H1 (cell line): ENCODE measurements at regions not wholly inside any gene's neighbourhood (a gene's known extent, or its start where the extent isn't known, plus 50 kb on each side); places are given as distances from the start of the nearest gene placed in this dataset.

Source experiments
- CTCF ChIA-PET: fragments of 300-600 bp; sonication (Branson Sonifier 250); formaldehyde crosslinking; loops from one replicate; lab custom pipeline; 2021; ENCODE audit not compliant: partially characterized antibody; lab: Charles Lee
- POLR2A ChIA-PET: fragments of 300-600 bp; sonication (Branson Sonifier 250); formaldehyde crosslinking; loops from one replicate; lab custom pipeline; 2021; ENCODE audit warnings: inconsistent platforms; ENCODE audit not compliant: partially characterized antibody; lab: Charles Lee
- DNase-seq, 2 experiments: peaks; one replicate each; pipeline versions ENCODE4 v3.0.0 to v3.0.0-alpha.2; 2010 to 2022; ENCODE audit warnings: low spot score in 2 of 2, low read depth in 1 of 2, mixed read lengths in 1 of 2
- FAIRE-seq: peaks from 2 replicates; lab custom pipeline; 2011; peaks lifted over from hg19 to GRCh38; lab: Jason Lieb, UNC
- H2AFZ ChIP-seq: 2 replicates; pipeline ENCODE4 v1.8.1; 2012; ENCODE audit warnings: low read length, inconsistent platforms
- H2AK5ac ChIP-seq: 2 replicates; pipeline ENCODE4 v1.6.1; 2013; ENCODE audit warnings: low read depth, low read length
- H2BK120ac ChIP-seq: replicated peaks from 2 replicates; pipeline ENCODE3; 2013; ENCODE audit warnings: low read depth, low read length, inconsistent platforms
- H2BK12ac ChIP-seq: 2 replicates; pipeline ENCODE4 v1.6.1; 2013; ENCODE audit warnings: low read depth, low read length
- H2BK15ac ChIP-seq: 2 replicates; pipeline ENCODE4 v1.6.1; 2013; ENCODE audit warnings: low read length
- H2BK20ac ChIP-seq: 2 replicates; pipeline ENCODE4 v1.6.1; 2013; ENCODE audit warnings: low read length
- H2BK5ac ChIP-seq: 2 replicates; pipeline ENCODE4 v1.6.1; 2013; ENCODE audit warnings: low read depth, low read length
- H3K14ac ChIP-seq: 2 replicates; pipeline ENCODE4 v1.6.1; 2013; ENCODE audit warnings: inconsistent platforms; ENCODE audit not compliant: insufficient read length
- H3K18ac ChIP-seq: 2 replicates; pipeline ENCODE4 v1.6.1; 2013; ENCODE audit warnings: low read length; ENCODE audit errors: extremely low read depth
- H3K23ac ChIP-seq: 2 replicates; pipeline ENCODE4 v1.6.1; 2013; ENCODE audit warnings: inconsistent platforms; ENCODE audit not compliant: insufficient read length
- H3K23me2 ChIP-seq: 2 replicates; pipeline ENCODE4 v1.6.1; 2013; ENCODE audit warnings: low read depth, low read length
- H3K27ac ChIP-seq: 2 replicates; pipeline ENCODE4 v1.6.1; 2011; ENCODE audit warnings: low read depth, low read length, inconsistent platforms
- H3K27me3 ChIP-seq, 4 experiments: replicated peaks in 1 of 4; 1 replicate in 1 of 4; 2 replicates in 3 of 4; pipeline versions ENCODE4 v1.6.1 to v1.8.1; 2011 to 2013; ENCODE audit warnings: low read length in 3 of 4, mild to moderate bottlenecking in 3 of 4, inconsistent platforms in 2 of 4, mixed read lengths in 2 of 4, moderate library complexity in 1 of 4; ENCODE audit not compliant: control insufficient read depth in 3 of 4, insufficient read depth in 3 of 4; ENCODE audit errors: extremely low read depth in 1 of 4
- H3K36me3 ChIP-seq, 4 experiments: 2 replicates each; pipeline versions ENCODE4 v1.6.1 to v1.8.1; 2011 to 2013; ENCODE audit warnings: mild to moderate bottlenecking in 4 of 4, low read length in 3 of 4, moderate library complexity in 2 of 4, control low read depth in 1 of 4, inconsistent platforms in 1 of 4; ENCODE audit not compliant: insufficient read depth in 4 of 4, control insufficient read depth in 2 of 4
- H3K4ac ChIP-seq: replicated peaks from 2 replicates; pipeline ENCODE3; 2013; ENCODE audit warnings: low read length, low read depth, mixed read lengths, inconsistent platforms; ENCODE audit not compliant: insufficient read length
- H3K4me1 ChIP-seq, 4 experiments: replicated peaks in 1 of 4; 1 replicate in 1 of 4; 2 replicates in 3 of 4; pipeline versions ENCODE4 v1.6.1 to v1.8.1; 2011 to 2013; ENCODE audit warnings: low read length in 3 of 4, inconsistent platforms in 2 of 4, mixed read lengths in 1 of 4; ENCODE audit not compliant: insufficient read depth in 4 of 4, control insufficient read depth in 3 of 4
- H3K4me2 ChIP-seq, 2 experiments: 2 replicates each; pipeline versions ENCODE4 v1.6.1 to v1.8.1; 2011 to 2013; ENCODE audit warnings: low read depth in 2 of 2, low read length in 2 of 2, control low read depth in 1 of 2, inconsistent platforms in 1 of 2, mild to moderate bottlenecking in 1 of 2; ENCODE audit not compliant: insufficient read depth in 1 of 2
- H3K4me3 ChIP-seq, 4 experiments: fragments of 200-600, 300-600 bp in 1 of 4; sonication (generic), shearing (Covaris generic), sonication (Bioruptor Twin) in 1 of 4; 2 replicates each; pipeline versions ENCODE4 v1.5.1 to v1.8.1; 2011 to 2016; ENCODE audit warnings: low read length in 4 of 4, low read depth in 3 of 4, control low read depth in 2 of 4, inconsistent platforms in 2 of 4, mild to moderate bottlenecking in 2 of 4, mixed read lengths in 1 of 4, moderate library complexity in 1 of 4; ENCODE audit not compliant: insufficient read depth in 2 of 4; ENCODE audit errors: extremely low read depth in 1 of 4
- H3K56ac ChIP-seq: replicated peaks from 2 replicates; pipeline ENCODE3; 2013; ENCODE audit warnings: low read depth, mild to moderate bottlenecking, mixed read lengths, low read length, inconsistent platforms; ENCODE audit not compliant: insufficient read length
- H3K79me1 ChIP-seq: 2 replicates; pipeline ENCODE4 v1.6.1; 2013; ENCODE audit warnings: low read depth, low read length, control low read depth
- H3K79me2 ChIP-seq, 2 experiments: 2 replicates each; pipeline versions ENCODE4 v1.6.1 to v1.8.1; 2012 to 2013; ENCODE audit warnings: low read length in 2 of 2, mild to moderate bottlenecking in 2 of 2, inconsistent platforms in 1 of 2; ENCODE audit not compliant: insufficient read depth in 2 of 2, control insufficient read depth in 1 of 2
- H3K9ac ChIP-seq, 4 experiments: replicated peaks in 1 of 4; 1 replicate in 1 of 4; 2 replicates in 3 of 4; pipeline versions ENCODE4 v1.6.1 to v1.8.1; 2011 to 2013; ENCODE audit warnings: low read depth in 3 of 4, low read length in 3 of 4, control low read depth in 2 of 4, mild to moderate bottlenecking in 2 of 4, moderate library complexity in 2 of 4, inconsistent platforms in 1 of 4; ENCODE audit errors: extremely low read depth in 1 of 4
- H3K9me3 ChIP-seq, 2 experiments: 2 replicates each; pipeline versions ENCODE4 v1.6.1 to v1.8.1; 2012 to 2013; ENCODE audit warnings: mild to moderate bottlenecking in 2 of 2, moderate library complexity in 2 of 2, control low read depth in 1 of 2, inconsistent platforms in 1 of 2, low read depth in 1 of 2, low read length in 1 of 2, mixed read lengths in 1 of 2; ENCODE audit not compliant: insufficient read depth in 2 of 2
- H4K20me1 ChIP-seq, 2 experiments: replicated peaks in 1 of 2; 2 replicates each; pipeline versions ENCODE3 to v1.8.1; 2011 to 2013; ENCODE audit warnings: inconsistent platforms in 2 of 2, low read length in 2 of 2, mild to moderate bottlenecking in 1 of 2; ENCODE audit not compliant: insufficient read depth in 2 of 2, control insufficient read depth in 1 of 2
- H4K5ac ChIP-seq: 2 replicates; pipeline ENCODE4 v1.6.1; 2013; ENCODE audit warnings: low read length, low read depth, mixed read lengths, inconsistent platforms; ENCODE audit not compliant: insufficient read length
- H4K8ac ChIP-seq: 2 replicates; pipeline ENCODE4 v1.8.0; 2013; ENCODE audit warnings: mild to moderate bottlenecking, moderate library complexity, low read length, inconsistent platforms; ENCODE audit not compliant: insufficient read depth; ENCODE audit errors: extremely low read depth
- H4K91ac ChIP-seq: replicated peaks from 2 replicates; pipeline ENCODE3; 2013; ENCODE audit warnings: low read length, mixed read lengths, inconsistent platforms; ENCODE audit not compliant: insufficient read length
- CBX5 ChIP-seq: fragments of 300-800, 300-1000 bp; sonication (generic); IDR thresholded peaks from 2 replicates; pipeline ENCODE4 v1.7.1; 2016; ENCODE audit warnings: antibody characterized with exemption, low read length, low read depth
- CBX8 ChIP-seq: fragments of 300-800, 300-1000 bp; sonication (generic); IDR thresholded peaks from 2 replicates; pipeline ENCODE4 v1.7.1; 2016; ENCODE audit warnings: low read depth, low read length, borderline replicate concordance
- CTBP2 ChIP-seq: IDR thresholded peaks from 2 replicates; pipeline ENCODE4 v1.7.0; 2011; ENCODE audit warnings: borderline replicate concordance, mild to moderate bottlenecking, moderate library complexity, mixed read lengths, low read length; ENCODE audit not compliant: insufficient read depth, insufficient read length
- MAX ChIP-seq: IDR thresholded peaks from 2 replicates; pipeline ENCODE4 v1.6.1; 2012; ENCODE audit warnings: inconsistent platforms
- NANOG ChIP-seq: IDR thresholded peaks from 2 replicates; pipeline ENCODE4 v1.6.1; 2011; ENCODE audit warnings: low read length, low read depth, mild to moderate bottlenecking, inconsistent platforms; ENCODE audit not compliant: insufficient read depth, poor library complexity, severe bottlenecking
- RNF2 ChIP-seq: fragments of 200-900, 300-1000 bp; sonication (generic); IDR thresholded peaks from 2 replicates; pipeline ENCODE4 v1.7.1; 2016; ENCODE audit warnings: borderline replicate concordance, low read depth, mild to moderate bottlenecking, antibody characterized with exemption, low read length; ENCODE audit not compliant: poor library complexity, severe bottlenecking; ENCODE audit errors: missing control alignments
- SRF ChIP-seq: IDR thresholded peaks from 2 replicates; pipeline ENCODE4 v1.6.1; 2011; ENCODE audit warnings: mild to moderate bottlenecking, low read depth, low read length, moderate library complexity
- TAF7 ChIP-seq: optimal IDR thresholded peaks from 2 replicates; pipeline ENCODE3; 2011; ENCODE audit warnings: low read depth, mild to moderate bottlenecking, inconsistent platforms, low read length, moderate library complexity, borderline replicate concordance
- TBP ChIP-seq: IDR thresholded peaks from 2 replicates; pipeline ENCODE4 v1.6.1; 2011; ENCODE audit warnings: low read depth, low read length, improper control_type of control experiment
- ZNF274 ChIP-seq: IDR thresholded peaks from 2 replicates; pipeline ENCODE4 v1.7.0; 2012; ENCODE audit warnings: low read length, borderline replicate concordance; ENCODE audit errors: extremely low read depth
- WGBS, 2 experiments: shearing (Covaris generic) in 1 of 2; methylation state at CpG; one replicate each; pipeline versions ENCODE4 v1.1.6 to v1.1.7; 2013 to 2015; ENCODE audit warnings: low lambda C conversion rate in 2 of 2, mixed read lengths in 2 of 2, inconsistent platforms in 1 of 2, low coverage in 1 of 2, missing lambda C conversion rate in 1 of 2; ENCODE audit not compliant: insufficient replicate concordance in 2 of 2, insufficient coverage in 1 of 2, insufficient read length in 1 of 2; ENCODE audit errors: extremely low coverage in 1 of 2, missing lambda C conversion rate in 1 of 2; 5-methylcytosine and 5-hydroxymethylcytosine counted together
- TF ChIP-seq, protein P1 (sequence below), 3 experiments: IDR thresholded peaks; 1 replicate in 2 of 3; 2 replicates in 1 of 3; pipeline versions ENCODE4 v1.5.1 to v1.6.1; 2011; ENCODE audit warnings: low read length in 3 of 3, mild to moderate bottlenecking in 3 of 3, inconsistent platforms in 2 of 3, low read depth in 1 of 3, moderate library complexity in 1 of 3; ENCODE audit not compliant: insufficient read depth in 1 of 3; ENCODE audit errors: control extremely low read depth in 1 of 3

GRCh38 chr1:58123051-58123450 is 423.5 kb downstream of the OMA1 start:
- no peak overlapping the region for H3K27ac ChIP-seq
- no peak overlapping the region for H3K23ac ChIP-seq
- H3K23me2 ChIP-seq = no peaks in the 10 kb centered on the region
- no peak overlapping the region for H2BK5ac ChIP-seq
- H3K14ac ChIP-seq = no peak overlapping the region
- H2BK120ac ChIP-seq = no peak overlapping the region
- POLR2A ChIA-PET = interaction anchor here (0.6 to 0.7 kb wide), 2 partner anchors 54 to 116 kb away, joined by 3 to 4 read pairs; no protein-coding TSS in a partner anchor
- no peaks in the 10 kb centered on the region for H3K79me2 ChIP-seq
- H3K56ac ChIP-seq = no peak overlapping the region
- H2BK12ac ChIP-seq = no peak overlapping the region
- no peak overlapping the region for H2BK15ac ChIP-seq
- DNase-seq = no peak
- no peak overlapping the region for H4K5ac ChIP-seq
- H4K8ac ChIP-seq = no peak overlapping the region
- no peak for FAIRE-seq
- no peak overlapping the region for H3K4me3 ChIP-seq
- H3K27me3 ChIP-seq = no peaks in the 10 kb centered on the region
- no peak overlapping the region for H3K18ac ChIP-seq
- H4K20me1 ChIP-seq = no peaks in the 10 kb centered on the region
- no peaks in the 10 kb centered on the region for H3K36me3 ChIP-seq
- no peaks in the 10 kb centered on the region for H3K4me1 ChIP-seq
- 85% methylated on average over 2 of the region's 2 CpGs; no CpG with 5 or more reads in 1 of the 2 experiments for WGBS, 2 experiments
- no peak overlapping the region for H2AK5ac ChIP-seq
- H3K4me2 ChIP-seq = no peak overlapping the region
- no peaks in the 10 kb centered on the region for H3K79me1 ChIP-seq
- no peak overlapping the region for H2AFZ ChIP-seq
- no peaks in the 10 kb centered on the region for H3K9me3 ChIP-seq
- no peak overlapping the region for H3K4ac ChIP-seq
- H3K9ac ChIP-seq = no peak overlapping the region
- CTCF ChIA-PET = interaction anchor here (0.6 to 1.3 kb wide), 5 partner anchors 12 to 930 kb away, joined by 3 to 8 read pairs (median 3); no protein-coding TSS in a partner anchor
- H4K91ac ChIP-seq = no peak overlapping the region
- no peak overlapping the region for H2BK20ac ChIP-seq
- TF ChIP-seq CBX5 (no peak), TBP (no peak), MAX (no peak), SRF (no peak), RNF2 (no peak), CTBP2 (no peak), NANOG (no peak), TAF7 (no peak), CBX8 (no peak), ZNF274 (no peak)
- TF ChIP-seq, protein P1, sequence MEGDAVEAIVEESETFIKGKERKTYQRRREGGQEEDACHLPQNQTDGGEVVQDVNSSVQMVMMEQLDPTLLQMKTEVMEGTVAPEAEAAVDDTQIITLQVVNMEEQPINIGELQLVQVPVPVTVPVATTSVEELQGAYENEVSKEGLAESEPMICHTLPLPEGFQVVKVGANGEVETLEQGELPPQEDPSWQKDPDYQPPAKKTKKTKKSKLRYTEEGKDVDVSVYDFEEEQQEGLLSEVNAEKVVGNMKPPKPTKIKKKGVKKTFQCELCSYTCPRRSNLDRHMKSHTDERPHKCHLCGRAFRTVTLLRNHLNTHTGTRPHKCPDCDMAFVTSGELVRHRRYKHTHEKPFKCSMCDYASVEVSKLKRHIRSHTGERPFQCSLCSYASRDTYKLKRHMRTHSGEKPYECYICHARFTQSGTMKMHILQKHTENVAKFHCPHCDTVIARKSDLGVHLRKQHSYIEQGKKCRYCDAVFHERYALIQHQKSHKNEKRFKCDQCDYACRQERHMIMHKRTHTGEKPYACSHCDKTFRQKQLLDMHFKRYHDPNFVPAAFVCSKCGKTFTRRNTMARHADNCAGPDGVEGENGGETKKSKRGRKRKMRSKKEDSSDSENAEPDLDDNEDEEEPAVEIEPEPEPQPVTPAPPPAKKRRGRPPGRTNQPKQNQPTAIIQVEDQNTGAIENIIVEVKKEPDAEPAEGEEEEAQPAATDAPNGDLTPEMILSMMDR (IDR thresholded peaks at IDR 0.05; ENCODE audit: control extremely low read depth in 1 of 3, insufficient read depth in 1 of 3, low read depth in 1 of 3, low read length in 3 of 3) = no peak
